ENCODE measurements at regions not wholly inside any gene's neighbourhood (a gene's known extent, or its start where the extent isn't known, plus 50 kb on each side); places are given as distances from the start of the nearest gene placed in this dataset.
A peak's percentile ranks its signal among the peaks of the same experiment; 100 is the strongest.

DNA sequence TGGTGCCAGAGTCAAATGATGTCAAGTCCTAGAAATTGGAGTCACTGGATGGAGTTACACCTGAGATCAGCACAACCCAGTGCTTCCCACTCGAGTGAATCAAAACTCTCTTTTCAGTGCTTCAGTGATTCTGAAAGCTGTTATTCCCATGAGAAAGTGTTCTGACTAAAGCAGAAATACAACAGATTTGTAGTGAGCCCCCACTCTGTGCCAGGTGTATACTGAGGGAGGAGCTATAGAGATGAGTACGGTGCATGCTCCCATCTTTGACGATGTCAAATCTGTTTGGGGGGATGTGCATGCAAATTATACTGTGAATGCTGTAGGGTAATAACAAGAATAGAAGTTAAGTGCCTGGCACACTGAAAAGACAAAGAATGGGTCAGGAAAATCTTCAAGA lies 330.2 kb downstream of the HS3ST1 start:
- Histone ChIP-seq H3K27me3 (no peaks in the 10 kb centered on the region), H3K36me3 (no peaks in the 10 kb centered on the region), H3K4me1 (no peaks in the 10 kb centered on the region), H3K4me3 (no peak overlapping the region), H3K27ac (no peak overlapping the region), H3K9me3 (no peaks in the 10 kb centered on the region)
- no peak for DNase-seq (ENCODE audit: low spot score in 2 of 2)
- TF ChIP-seq POLR2A (IDR thresholded peaks at IDR 0.05) = no peak
- TF ChIP-seq, protein P1, sequence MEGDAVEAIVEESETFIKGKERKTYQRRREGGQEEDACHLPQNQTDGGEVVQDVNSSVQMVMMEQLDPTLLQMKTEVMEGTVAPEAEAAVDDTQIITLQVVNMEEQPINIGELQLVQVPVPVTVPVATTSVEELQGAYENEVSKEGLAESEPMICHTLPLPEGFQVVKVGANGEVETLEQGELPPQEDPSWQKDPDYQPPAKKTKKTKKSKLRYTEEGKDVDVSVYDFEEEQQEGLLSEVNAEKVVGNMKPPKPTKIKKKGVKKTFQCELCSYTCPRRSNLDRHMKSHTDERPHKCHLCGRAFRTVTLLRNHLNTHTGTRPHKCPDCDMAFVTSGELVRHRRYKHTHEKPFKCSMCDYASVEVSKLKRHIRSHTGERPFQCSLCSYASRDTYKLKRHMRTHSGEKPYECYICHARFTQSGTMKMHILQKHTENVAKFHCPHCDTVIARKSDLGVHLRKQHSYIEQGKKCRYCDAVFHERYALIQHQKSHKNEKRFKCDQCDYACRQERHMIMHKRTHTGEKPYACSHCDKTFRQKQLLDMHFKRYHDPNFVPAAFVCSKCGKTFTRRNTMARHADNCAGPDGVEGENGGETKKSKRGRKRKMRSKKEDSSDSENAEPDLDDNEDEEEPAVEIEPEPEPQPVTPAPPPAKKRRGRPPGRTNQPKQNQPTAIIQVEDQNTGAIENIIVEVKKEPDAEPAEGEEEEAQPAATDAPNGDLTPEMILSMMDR (IDR thresholded peaks at IDR 0.05) = no peak
- no peak for TF ChIP-seq EP300 (IDR thresholded peaks at IDR 0.05)
- 86 to 89% methylated on average over 3 of the region's 3 CpGs for WGBS, 2 donors

GRCh38 chr4:11097725-11098124 lies 331.0 kb downstream of the HS3ST1 start:
- H3K4me3 ChIP-seq = no peak overlapping the region
- no peak overlapping the region for H3K27ac ChIP-seq
- no peaks in the 10 kb centered on the region for H3K36me3 ChIP-seq
- no peaks in the 10 kb centered on the region for H3K27me3 ChIP-seq
- TF ChIP-seq EP300 (IDR thresholded peaks at IDR 0.05) = no peak
- TF ChIP-seq POLR2A (IDR thresholded peaks at IDR 0.05) = no peak
- TF ChIP-seq, protein P1 (IDR thresholded peaks at IDR 0.05) = no peak
- WGBS, 2 donors = 64 to 71% methylated on average over 2 of the region's 2 CpGs
- no peaks in the 10 kb centered on the region for H3K9me3 ChIP-seq
- no peak for DNase-seq (ENCODE audit: low spot score in 2 of 2)
- no peaks in the 10 kb centered on the region for H3K4me1 ChIP-seq

- H3K27ac ChIP-seq = no peak overlapping the region
- TF ChIP-seq, protein P1 (IDR thresholded peaks at IDR 0.05) = no peak
- TF ChIP-seq POLR2A (IDR thresholded peaks at IDR 0.05) (no peak), EP300 (IDR thresholded peaks at IDR 0.05) (no peak)
- no peak overlapping the region for H3K4me3 ChIP-seq
- no peak for DNase-seq (ENCODE audit: low spot score in 2 of 2)
- peaks cover 0 to 3% (median 0%) of the 10 kb centered on the region in 4 donors for H3K9me3 ChIP-seq
- H3K4me1 ChIP-seq = no peaks in the 10 kb centered on the region
- H3K36me3 ChIP-seq = no peaks in the 10 kb centered on the region
- no peaks in the 10 kb centered on the region for H3K27me3 ChIP-seq
Measured at GRCh38 chr4:11081006-11081405, 347.7 kb downstream of the HS3ST1 start.

- Histone ChIP-seq H3K36me3 (no peaks in the 10 kb centered on the region), H3K27ac (no peak overlapping the region), H3K4me3 (no peak overlapping the region), H3K9me3 (peaks cover 0 to 3% (median 0%) of the 10 kb centered on the region in 4 donors), H3K4me1 (peaks cover 0 to under 1% (median 0%) of the 10 kb centered on the region in 4 donors), H3K27me3 (no peaks in the 10 kb centered on the region)
- 83 to 93% methylated on average over 1 of the region's 1 CpG for WGBS, 2 donors
- no peak for TF ChIP-seq POLR2A (IDR thresholded peaks at IDR 0.05)
- TF ChIP-seq, protein P1 (IDR thresholded peaks at IDR 0.05) = no peak
- no peak for TF ChIP-seq EP300 (IDR thresholded peaks at IDR 0.05)
- DNase-seq (ENCODE audit: low spot score in 2 of 2) = no peak
Measured at GRCh38 chr4:11079171-11079570, 349.5 kb downstream of the HS3ST1 start.

GRCh38 chr4:11074581-11075241 lies 354.0 kb downstream of the HS3ST1 start:
- DNase-seq (ENCODE audit: low spot score in 2 of 2) = no peak
- Histone ChIP-seq H3K9me3 (no peaks in the 10 kb centered on the region), H3K4me1 (peaks cover 0 to 14% (median 0%) of the 10 kb centered on the region in 4 donors), H3K36me3 (no peaks in the 10 kb centered on the region), H3K27ac (peak overlapping the region in 1 of 4 donors; percentile 78), H3K4me3 (no peak overlapping the region), H3K27me3 (no peaks in the 10 kb centered on the region)
- WGBS, 2 donors = 69 to 71% methylated on average over 4 of the region's 4 CpGs
- TF ChIP-seq, protein P1 (IDR thresholded peaks at IDR 0.05) = no peak
- TF ChIP-seq POLR2A (IDR thresholded peaks at IDR 0.05) (no peak), EP300 (IDR thresholded peaks at IDR 0.05) (no peak)

All from tibial nerve (tissue), 4 donors.